ENCODE measurements at regions not wholly inside any gene's neighbourhood (a gene's known extent, or its start where the extent isn't known, plus 50 kb on each side); places are given as distances from the start of the nearest gene placed in this dataset.

DNA sequence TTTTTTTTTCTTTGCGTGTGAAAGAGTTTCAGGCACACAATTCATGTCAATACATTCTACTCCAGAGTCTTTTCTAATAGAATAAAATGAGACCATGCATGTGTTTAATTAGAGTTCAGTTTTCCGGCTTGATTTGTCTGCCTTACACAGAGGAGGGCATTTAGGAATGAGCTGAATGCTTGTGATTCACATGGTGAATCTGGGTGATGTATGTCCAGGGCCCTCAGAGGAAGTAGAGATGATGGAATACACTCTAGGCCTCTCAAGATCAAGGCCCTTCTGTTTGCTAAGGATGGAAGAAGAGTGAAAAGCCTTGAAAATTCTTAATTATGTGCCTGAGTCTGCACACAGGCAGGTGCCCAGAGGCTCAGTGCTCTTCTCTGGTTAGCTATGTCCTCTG lies 71.0 kb upstream of the CYRIA start:
- no peak for DNase-seq (ENCODE audit: low read depth, low spot score)
- ChIA-PET SMC1A (ENCODE audit: uncharacterized antibody, unreplicated experiment) (interaction anchor here (1.1 to 1.6 kb wide), 5 partner anchors 10 to 118 kb away, joined by 3 to 4 read pairs (median 3); no protein-coding TSS in a partner anchor), CTCF (interaction anchor here (0.9 to 1.2 kb wide), 2 partner anchors 20 to 119 kb away, joined by 3 read pairs; no protein-coding TSS in a partner anchor), RAD21 (ENCODE audit: unreplicated experiment) (interaction anchor here (1.2 kb wide), 1 partner anchor 21 kb away, joined by 4 read pairs; no protein-coding TSS in a partner anchor), POLR2A (no interaction called here)
- H2AFZ ChIP-seq (ENCODE audit: control insufficient read depth, low read depth, low read length): no peak overlapping the region
- no peak overlapping the region for H3K4me3 ChIP-seq
- no peaks in the 10 kb centered on the region for H3K4me1 ChIP-seq (ENCODE audit: control insufficient read depth, insufficient read depth, low read length)
- no peak for ATAC-seq
- BruUV-seq (replicated peaks): no TSS peak
- intact Hi-C loops (cut with micrococcal nuclease; ENCODE audit: unreplicated experiment): no loop called here
- no peak overlapping the region for H3K4me2 ChIP-seq (ENCODE audit: control insufficient read depth, insufficient read depth)
- WGBS (ENCODE audit: insufficient coverage, insufficient replicate concordance, low lambda C conversion rate, missing lambda C conversion rate): 58% methylated on average over 2 of the region's 2 CpGs
- TF ChIP-seq KAT2A (conservative IDR thresholded peaks at IDR 0.05; ENCODE audit: control insufficient read depth, low read depth, low read length): no peak
- no peak for TF ChIP-seq PKNOX1 (IDR thresholded peaks at IDR 0.05)
- TF ChIP-seq TARDBP (IDR thresholded peaks at IDR 0.05; ENCODE audit: borderline replicate concordance): no peak
- no peak for TF ChIP-seq NRF1 (conservative IDR thresholded peaks at IDR 0.05; ENCODE audit: low read depth, low read length)
- no peak for TF ChIP-seq TCF7 (IDR thresholded peaks at IDR 0.05; ENCODE audit: borderline replicate concordance)
- no peak for TF ChIP-seq BHLHE40 (IDR thresholded peaks at IDR 0.05; ENCODE audit: borderline replicate concordance in 1 of 2, low read depth in 2 of 2, low read length in 1 of 2)
- no peak for TF ChIP-seq PAX8 (IDR thresholded peaks at IDR 0.05)
- TF ChIP-seq YBX1 (IDR thresholded peaks at IDR 0.05): no peak
- TF ChIP-seq FOXM1 (IDR thresholded peaks at IDR 0.05; ENCODE audit: low read depth, low read length): no peak
- no peak for TF ChIP-seq NR2F1 (conservative IDR thresholded peaks at IDR 0.05)
- no peak for TF ChIP-seq CBX5 (IDR thresholded peaks at IDR 0.05; ENCODE audit: low read depth)
- peaks cover 0 to 3% of the 10 kb centered on the region in 2 experiments; a peak in 2 of 4 replicates for H3K27me3 ChIP-seq (replicated peaks in 1 of 2; ENCODE audit: control insufficient read depth in 2 of 2, insufficient read depth in 2 of 2, low read length in 1 of 2)
- H3K9ac ChIP-seq (ENCODE audit: control insufficient read depth, insufficient read depth, low read length): no peak overlapping the region
- in situ Hi-C loops (cut with MboI): no loop called here
- H4K20me1 ChIP-seq (ENCODE audit: control insufficient read depth, insufficient read depth): no peaks in the 10 kb centered on the region
- no peaks in the 10 kb centered on the region for H3K9me3 ChIP-seq (replicated peaks; ENCODE audit: control insufficient read depth, insufficient read depth, low read length)
- H3K36me3 ChIP-seq (ENCODE audit: control insufficient read depth in 2 of 2, insufficient read depth in 2 of 2, low read length in 1 of 2): no peaks in the 10 kb centered on the region
- H3K79me2 ChIP-seq (ENCODE audit: control insufficient read depth, insufficient read depth, low read length): no peaks in the 10 kb centered on the region
- H3K27ac ChIP-seq (ENCODE audit: control insufficient read depth, insufficient read depth): no peak overlapping the region
- no peak for FAIRE-seq
